HG03342 (cell line): ENCODE measurements at regions not wholly inside any gene's neighbourhood (a gene's known extent, or its start where the extent isn't known, plus 50 kb on each side); places are given as distances from the start of the nearest gene placed in this dataset.
A peak's percentile ranks its signal among the peaks of the same experiment; 100 is the strongest.
"Not testable (repeated sequence)": the region's sequence is repeated elsewhere in the genome, so short reads cannot be mapped to it uniquely, and the experiment has no call there.

Experiments used
- ATAC-seq: cut with Tn5 transposase; IDR thresholded peaks from one replicate; pipeline ENCODE4 v1.9.1; 2021; ENCODE audit warnings: mild to moderate bottlenecking, moderate library complexity; ENCODE audit not compliant: unreplicated experiment

DNA sequence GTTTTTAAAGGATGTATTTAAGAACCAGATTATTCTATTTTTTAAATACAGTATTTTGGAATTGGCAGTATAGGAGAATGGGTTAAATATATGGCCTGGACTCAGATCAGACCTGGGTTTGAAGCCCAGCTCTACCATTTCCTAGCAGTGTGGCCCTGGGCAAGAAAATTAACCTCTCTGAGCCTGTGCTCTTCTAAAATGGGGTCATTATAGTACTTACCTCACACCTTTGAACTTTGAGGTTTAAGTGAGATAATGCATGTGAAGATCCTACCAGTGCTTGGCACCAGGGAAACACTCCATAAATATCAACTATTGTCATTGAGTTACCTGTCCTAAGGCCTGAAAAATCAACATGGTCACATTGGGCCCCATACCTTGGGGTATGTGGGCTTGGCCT is 93.4 kb upstream of the WSB1 start:
- ATAC-seq: no peak

- ATAC-seq: no peak
Observed at GRCh38 chr17:27203241-27203640, 90.7 kb upstream of the WSB1 start.

- ATAC-seq: no peak
Observed at GRCh38 chr17:27206447-27206846, 87.5 kb upstream of the WSB1 start.

- no peak for ATAC-seq
Observed at GRCh38 chr17:27207073-27207513, 86.8 kb upstream of the WSB1 start.

DNA sequence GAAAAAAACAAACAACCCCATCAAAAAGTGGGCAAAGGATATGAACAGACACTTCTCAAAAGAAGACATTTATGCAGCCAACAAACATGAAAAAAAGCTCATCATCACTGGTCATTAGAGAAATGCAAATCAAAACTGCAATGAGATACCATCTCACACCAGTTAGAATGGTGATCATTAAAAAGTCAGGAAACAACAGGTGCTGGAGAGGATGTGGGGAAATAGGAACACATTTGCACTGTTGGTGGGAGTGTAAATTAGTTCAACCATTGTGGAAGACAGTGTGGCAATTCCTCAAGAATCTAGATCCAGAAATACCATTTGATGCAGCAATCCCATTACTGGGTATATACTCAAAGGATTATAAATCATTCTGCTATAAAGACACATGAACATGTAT is 85.5 kb upstream of the WSB1 start:
- not testable (repeated sequence) for ATAC-seq

DNA sequence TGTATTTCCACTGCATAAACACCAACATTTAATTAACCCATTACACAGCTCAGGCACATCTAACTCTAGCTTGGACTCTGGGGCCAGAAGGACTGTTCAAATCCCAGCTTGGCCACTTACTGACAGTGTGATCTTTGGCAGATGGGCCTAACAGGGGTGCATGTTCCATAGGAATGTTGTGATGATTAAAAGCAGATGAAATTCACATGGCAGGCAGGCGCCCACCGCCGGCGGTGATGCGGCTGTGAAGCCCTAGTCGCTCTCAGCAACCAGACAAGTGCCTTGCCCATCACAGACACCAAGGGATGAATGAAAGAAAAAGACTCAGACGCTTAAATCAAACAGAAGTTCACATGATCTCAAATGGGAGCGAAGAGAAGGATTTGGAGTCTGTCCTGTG is 84.6 kb upstream of the WSB1 start:
- no peak for ATAC-seq

GRCh38 chr17:27210809-27211208 is 83.1 kb upstream of the WSB1 start:
- ATAC-seq: not testable (repeated sequence)

DNA sequence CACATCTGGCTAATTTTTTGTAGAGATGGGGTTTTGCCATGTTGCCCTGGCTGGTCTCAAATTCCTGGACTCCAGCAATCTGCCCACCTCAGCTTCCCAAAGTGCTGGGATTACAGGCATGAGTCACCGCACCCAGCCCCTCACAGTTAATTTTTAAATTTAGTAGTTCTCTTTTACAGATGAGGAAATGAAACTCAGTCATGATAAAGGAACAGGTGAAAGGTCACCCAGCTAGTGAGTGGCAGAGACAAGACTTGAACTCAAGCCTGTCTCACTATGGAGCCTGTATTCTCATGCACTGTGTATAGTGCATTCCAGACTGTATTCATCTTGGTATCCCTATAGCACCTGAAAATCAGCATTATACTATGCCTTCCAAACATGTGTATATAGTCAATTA is 77.1 kb upstream of the WSB1 start:
- no peak for ATAC-seq

DNA sequence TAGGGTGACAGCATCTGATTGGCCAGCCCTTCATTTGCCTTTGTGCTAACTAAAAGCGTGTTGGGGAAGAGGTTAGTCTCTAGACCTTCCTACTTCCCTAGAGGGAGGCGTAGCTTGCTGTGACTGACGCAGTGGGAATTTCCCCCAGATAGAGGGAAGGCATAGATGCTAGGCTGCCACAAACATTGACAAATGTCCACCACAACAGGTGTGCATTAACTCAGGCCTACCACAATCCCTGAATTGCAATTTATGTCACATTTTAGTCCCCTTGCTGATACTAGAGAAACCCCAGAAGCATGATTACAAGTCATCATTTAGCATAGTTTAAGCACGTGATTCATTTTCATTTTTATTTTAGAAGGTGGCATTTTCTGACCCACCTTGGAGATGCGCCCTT is 76.3 kb upstream of the WSB1 start:
- ATAC-seq: peak; percentile 74

GRCh38 chr17:27218041-27218440 is 75.9 kb upstream of the WSB1 start:
- no peak for ATAC-seq

GRCh38 chr17:27218719-27219488 is 75.0 kb upstream of the WSB1 start:
- peak; percentile 60 for ATAC-seq

- ATAC-seq: no peak
Observed at GRCh38 chr17:27222515-27222914, 71.4 kb upstream of the WSB1 start.

DNA sequence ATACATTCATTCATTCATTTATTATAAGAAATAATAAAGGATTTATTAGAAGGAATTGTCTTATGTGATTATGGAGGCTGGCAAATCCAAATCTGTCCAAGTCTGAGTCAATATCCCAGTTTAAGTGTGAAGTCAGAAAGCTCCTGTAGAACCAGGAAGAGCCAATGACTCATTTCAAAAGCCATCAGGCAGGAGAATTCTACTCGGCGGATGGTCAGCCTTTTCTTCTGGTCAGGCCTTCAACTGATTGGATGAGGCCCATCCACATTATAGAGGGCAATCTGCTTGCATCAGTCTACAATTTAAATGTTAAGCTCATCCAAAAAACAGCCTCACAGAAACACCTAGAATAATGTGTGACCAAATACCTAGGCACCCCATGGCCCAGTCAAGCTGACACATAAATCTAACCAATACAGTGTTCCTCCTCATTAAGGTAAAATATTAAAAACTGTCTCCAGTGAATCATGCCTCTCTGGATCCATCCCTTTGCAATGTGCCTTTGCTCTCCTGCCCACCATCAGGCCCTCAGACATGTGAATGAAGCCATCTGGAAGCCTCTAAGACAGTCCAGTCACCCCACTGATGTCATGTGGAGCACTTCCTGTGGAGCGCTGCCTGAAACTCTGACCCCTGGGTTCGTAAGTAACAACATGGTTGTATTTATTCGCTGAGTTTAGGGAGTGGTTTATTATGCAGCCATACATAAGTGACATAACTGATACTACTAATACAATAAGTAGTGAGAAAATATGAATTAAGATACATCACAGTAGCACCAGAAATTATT is 69.2 kb upstream of the WSB1 start:
- no peak for ATAC-seq

DNA sequence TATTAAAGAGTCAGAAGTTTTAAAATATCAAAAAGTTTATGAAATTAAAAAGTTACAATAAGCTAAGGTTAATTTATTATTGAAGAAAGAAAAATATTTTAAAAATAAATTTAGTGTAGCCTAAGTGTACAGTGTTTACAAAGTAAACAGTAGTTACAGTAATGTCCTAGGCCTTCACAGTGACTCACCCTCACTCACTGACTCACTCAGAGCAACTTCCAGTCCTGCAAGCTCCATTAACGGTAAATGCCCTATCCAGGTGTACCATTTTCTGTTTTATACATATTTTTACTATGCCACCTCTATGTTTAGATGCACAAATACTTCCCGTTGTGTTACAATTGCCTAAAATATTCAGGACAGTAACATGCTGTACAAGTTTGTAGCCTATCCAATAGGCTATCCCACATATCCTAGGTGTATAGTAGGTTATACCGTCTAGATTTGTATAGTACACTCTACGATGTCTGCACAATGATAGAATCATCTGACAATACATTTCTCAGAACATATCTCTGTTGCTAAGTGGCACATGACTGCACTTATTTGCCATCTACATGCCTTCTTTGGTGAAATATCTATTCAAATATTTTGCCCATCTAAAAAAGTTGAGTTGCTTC is 67.2 kb upstream of the WSB1 start:
- no peak for ATAC-seq

DNA sequence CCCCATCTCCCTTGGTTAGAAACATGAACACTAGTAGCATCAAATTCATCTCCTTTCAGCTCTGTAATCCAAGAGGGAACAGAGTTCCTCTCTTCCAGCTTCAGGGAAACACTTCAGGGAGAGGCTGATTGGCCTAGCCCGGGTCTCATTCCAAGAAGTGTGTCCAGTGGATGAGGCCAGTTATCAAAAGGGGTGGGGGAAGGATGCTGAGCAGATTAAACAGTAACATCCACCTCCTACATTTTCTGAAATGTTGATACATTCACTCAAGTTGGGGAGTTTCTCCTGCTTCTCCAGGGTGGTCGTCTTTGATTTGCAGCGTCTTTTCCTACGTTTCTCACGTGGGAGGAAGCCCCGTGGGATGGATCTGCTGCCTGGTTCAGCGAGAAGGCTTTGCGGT is 62.9 kb upstream of the WSB1 start:
- ATAC-seq: no peak

DNA sequence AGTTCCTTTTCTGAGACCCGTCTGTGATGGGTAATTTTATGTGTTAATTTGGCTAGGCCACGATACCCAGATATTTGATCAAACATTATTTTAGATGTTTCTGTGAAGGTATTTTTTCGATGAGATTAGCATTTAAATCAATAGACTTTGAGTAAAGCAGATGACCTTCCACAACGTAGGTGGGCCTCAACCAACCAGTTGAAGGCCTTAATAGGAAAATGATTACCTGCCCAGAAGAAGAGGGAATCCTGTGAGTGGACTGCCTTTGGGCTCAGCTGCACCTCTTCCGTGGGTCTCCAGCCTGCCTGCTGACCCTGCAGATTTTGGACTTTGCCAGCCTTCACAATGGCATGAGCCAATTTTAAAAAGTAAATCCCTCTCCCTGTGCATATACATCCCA is 61.6 kb upstream of the WSB1 start:
- no peak for ATAC-seq

GRCh38 chr17:27233059-27233458 is 60.9 kb upstream of the WSB1 start:
- no peak for ATAC-seq

DNA sequence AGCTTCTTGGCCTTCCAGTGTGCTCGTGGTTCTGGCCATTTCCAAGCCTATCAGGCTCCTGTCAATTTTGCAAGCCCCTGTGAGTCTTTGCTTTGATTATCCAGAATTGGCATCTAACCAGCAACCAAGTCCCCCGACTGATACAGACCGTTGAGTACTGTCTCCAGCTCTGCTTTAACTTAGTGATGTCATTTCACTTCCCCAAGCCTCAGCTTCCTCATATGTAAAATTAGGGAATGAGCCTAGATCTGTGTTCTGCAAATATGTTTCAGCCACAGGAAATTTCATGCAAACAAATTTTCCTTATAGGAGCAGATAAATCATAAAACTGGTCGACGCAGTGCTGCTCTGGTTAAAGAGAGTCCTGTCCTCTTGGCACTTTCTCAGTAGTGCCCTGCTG is 60.1 kb upstream of the WSB1 start:
- no peak for ATAC-seq

GRCh38 chr17:27236717-27237315 is 57.1 kb upstream of the WSB1 start:
- no peak for ATAC-seq

DNA sequence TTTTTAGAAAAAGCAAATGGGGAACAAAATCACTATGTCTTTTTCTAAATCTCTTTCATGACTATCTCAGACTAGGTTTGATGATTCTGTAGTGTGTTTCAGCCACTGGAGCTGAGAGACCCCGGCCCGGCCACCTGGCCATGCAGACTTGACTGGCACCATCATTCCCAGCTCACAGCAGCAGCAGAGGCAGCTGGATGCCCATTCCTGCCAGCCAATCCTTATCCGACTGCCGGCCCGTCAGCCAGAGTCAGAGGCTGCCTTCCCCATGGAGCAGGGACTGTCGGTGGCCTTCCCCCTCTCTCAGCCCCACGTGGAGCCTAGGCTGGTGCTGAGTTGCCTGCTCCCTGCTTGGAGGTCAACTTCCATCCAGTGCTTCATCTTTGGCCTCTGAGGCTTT is 56.0 kb upstream of the WSB1 start:
- ATAC-seq: no peak

- peak; percentile 54 for ATAC-seq
Observed at GRCh38 chr17:27239046-27239445, 54.9 kb upstream of the WSB1 start.
